Lower leg skin (tissue), 4 donors: ENCODE measurements at regions not wholly inside any gene's neighbourhood (a gene's known extent, or its start where the extent isn't known, plus 50 kb on each side); places are given as distances from the start of the nearest gene placed in this dataset.
"Not testable (repeated sequence)": the region's sequence is repeated elsewhere in the genome, so short reads cannot be mapped to it uniquely, and the experiment has no call there.

ENCODE experiments used
- DNase-seq, 2 donors: peaks; one replicate each; pipeline ENCODE4 v3.0.0-alpha.2; 2019; ENCODE audit warnings: low spot score in 2 of 2
- H3K4me3 ChIP-seq: fragments of 200-600 bp; sonication (generic); 2 replicates; pipeline ENCODE4 v1.5.1; 2017; ENCODE audit warnings: mild to moderate bottlenecking, low read depth; ENCODE audit not compliant: poor library complexity, severe bottlenecking
- POLR2A ChIP-seq, 2 donors: fragments of 450-650 bp; IDR thresholded peaks; one replicate each; pipeline ENCODE4 v1.6.1; 2016 to 2017; ENCODE audit warnings: antibody characterized with exemption in 2 of 2, mild to moderate bottlenecking in 1 of 2, moderate library complexity in 1 of 2
- WGBS, 2 donors: methylation state at CpG; one replicate each; pipeline ENCODE4 v1.1.5; 2018; 5-methylcytosine and 5-hydroxymethylcytosine counted together
- intact Hi-C: fragments of 100-400 bp; cut with DNase I; formaldehyde crosslinking; loops from one replicate; pipeline ENCODE4 v1.15.0; 2023; ENCODE audit warnings: low total_unique reads
- TF ChIP-seq, protein P1 (sequence below), 3 donors: fragments of 450-650 bp; IDR thresholded peaks; one replicate each; pipeline ENCODE4 v1.5.1; 2016; ENCODE audit warnings: antibody characterized with exemption in 3 of 3, mild to moderate bottlenecking in 3 of 3, moderate library complexity in 2 of 3

DNA sequence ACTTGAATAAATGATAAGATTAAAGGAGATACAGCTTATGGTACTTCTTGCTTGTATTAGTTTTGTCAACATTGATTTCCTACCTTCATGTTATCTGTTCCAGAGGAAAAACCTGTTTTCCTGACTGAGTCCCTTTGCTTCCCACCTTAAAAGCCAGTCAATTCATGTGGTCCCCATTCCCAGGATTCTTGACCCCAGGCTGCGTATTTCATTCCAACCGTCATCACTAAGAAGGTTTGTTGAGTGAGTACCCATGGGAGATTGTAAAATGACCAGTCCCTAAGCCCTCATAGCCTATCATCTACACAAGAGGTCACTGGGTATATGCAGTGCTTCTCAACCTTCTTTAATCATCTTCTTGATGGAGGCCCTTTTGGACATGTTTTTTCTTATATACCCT is 52.2 kb downstream of the BEX3 start:
- no peak overlapping the region for H3K4me3 ChIP-seq
- TF ChIP-seq POLR2A (IDR thresholded peaks at IDR 0.05) = no peak
- TF ChIP-seq, protein P1, sequence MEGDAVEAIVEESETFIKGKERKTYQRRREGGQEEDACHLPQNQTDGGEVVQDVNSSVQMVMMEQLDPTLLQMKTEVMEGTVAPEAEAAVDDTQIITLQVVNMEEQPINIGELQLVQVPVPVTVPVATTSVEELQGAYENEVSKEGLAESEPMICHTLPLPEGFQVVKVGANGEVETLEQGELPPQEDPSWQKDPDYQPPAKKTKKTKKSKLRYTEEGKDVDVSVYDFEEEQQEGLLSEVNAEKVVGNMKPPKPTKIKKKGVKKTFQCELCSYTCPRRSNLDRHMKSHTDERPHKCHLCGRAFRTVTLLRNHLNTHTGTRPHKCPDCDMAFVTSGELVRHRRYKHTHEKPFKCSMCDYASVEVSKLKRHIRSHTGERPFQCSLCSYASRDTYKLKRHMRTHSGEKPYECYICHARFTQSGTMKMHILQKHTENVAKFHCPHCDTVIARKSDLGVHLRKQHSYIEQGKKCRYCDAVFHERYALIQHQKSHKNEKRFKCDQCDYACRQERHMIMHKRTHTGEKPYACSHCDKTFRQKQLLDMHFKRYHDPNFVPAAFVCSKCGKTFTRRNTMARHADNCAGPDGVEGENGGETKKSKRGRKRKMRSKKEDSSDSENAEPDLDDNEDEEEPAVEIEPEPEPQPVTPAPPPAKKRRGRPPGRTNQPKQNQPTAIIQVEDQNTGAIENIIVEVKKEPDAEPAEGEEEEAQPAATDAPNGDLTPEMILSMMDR (IDR thresholded peaks at IDR 0.05) = no peak
- WGBS, 2 donors = 76 to 95% methylated on average over 2 of the region's 2 CpGs
- intact Hi-C loops = no loop called here
- no peak for DNase-seq

DNA sequence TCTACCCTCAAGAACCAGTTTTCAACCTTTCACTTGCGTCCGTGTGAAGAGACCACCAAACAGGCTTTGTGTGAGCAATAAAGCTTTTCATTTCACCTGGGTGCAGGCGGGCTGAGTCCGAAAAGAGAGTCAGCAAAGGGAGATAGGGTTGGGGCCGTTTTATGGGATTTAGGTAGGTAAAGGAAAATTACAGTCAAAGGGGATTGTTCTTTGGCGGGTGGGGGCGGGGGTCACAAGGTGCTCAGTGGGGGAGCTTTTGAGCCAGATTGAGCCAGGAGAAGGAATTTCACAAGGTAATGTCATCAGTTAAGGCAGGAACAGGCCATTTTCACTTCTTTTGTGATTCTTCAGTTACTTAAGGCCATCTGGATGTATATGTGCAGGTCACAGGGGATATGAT is 52.7 kb downstream of the BEX3 start:
- H3K4me3 ChIP-seq, DNase-seq, intact Hi-C loops: not testable (repeated sequence)
- 81 to 95% methylated on average over 7 of the region's 7 CpGs for WGBS, 2 donors

DNA sequence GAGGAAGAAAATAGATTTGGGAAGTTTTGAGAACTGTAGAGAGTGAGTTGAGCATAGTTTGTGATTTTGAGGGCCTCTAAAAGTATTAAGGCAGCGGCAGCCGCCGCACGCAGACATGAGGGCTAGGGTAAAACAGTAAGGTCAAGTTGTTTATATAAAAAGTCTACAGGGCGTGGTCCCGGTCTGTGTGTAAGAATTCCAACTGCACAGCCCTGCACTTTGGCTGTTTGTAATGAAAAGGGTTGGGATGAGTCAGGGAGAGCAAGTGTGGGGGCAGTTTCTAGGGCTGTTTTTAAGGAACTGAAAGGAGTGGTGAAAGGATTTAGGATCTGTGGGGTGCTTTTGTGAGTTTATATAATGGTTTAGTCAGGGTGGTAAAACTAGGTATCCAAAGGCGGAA is 55.0 kb downstream of the BEX3 start:
- H3K4me3 ChIP-seq = no peak overlapping the region
- WGBS, 2 donors = 91 to 94% methylated on average over 6 to 7 of the region's 7 CpGs
- DNase-seq = no peak
- intact Hi-C loops = no loop called here
- no peak for TF ChIP-seq POLR2A (IDR thresholded peaks at IDR 0.05)
- TF ChIP-seq, protein P1 (IDR thresholded peaks at IDR 0.05) = no peak

DNA sequence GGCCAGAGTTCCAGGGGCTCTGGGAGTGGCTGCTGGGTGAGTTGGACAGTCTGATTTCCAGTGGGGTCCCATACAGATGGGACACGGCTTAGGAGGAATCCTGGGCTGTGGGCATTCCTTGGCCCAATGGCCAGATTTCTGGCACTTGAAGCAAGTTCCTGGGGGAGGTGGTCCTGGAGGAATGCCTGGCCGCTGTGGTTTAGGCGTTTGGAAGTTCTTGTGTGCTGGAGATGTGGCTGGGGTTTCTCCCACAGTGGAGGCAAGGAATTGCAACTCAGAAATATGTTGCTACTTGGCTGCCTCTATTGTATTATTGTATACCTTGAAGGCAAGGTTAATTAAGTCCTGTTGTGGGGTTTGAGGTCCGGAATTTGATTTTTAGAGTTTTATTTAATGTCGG is 56.5 kb downstream of the BEX3 start:
- intact Hi-C loops, DNase-seq, H3K4me3 ChIP-seq: not testable (repeated sequence)
- 83 to 91% methylated on average over 4 to 5 of the region's 5 CpGs for WGBS, 2 donors

DNA sequence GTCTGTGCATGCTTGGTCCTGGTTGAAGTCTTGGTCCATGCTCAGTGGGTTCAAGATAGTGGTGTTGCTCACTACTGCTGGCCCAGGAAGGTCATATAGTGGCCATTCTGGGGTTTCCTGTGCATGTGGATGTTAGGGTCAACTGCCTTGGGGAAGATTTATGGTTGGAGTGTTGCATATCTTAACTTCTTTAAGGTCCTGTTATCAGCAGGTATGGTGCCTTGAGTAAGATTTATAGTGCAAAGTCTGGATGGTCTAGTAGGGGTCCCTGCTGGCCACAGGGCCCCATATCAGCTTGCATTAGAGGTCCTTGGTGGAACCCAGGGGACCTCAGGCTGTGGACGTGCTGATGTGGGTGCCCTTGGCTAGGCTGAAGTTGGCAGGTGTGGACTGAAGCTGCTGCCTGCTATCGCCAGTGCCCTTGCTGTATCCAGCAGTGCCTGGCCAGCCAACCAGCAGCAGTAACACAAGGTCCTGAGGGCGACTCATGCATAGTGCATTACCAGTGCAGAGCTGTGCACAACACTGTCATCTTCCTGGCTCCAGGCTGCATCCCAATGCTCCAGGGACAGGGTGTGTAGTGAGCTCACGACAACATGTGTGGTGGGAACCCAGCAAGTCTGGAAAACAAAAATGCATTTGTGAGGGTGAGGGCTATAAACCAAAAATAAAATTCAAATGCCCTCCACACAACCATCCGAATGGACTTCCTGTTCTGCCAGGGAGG is 61.0 kb downstream of the BEX3 start:
- intact Hi-C loops = no loop called here
- H3K4me3 ChIP-seq = no peak overlapping the region
- TF ChIP-seq, protein P1 (IDR thresholded peaks at IDR 0.05) = no peak
- DNase-seq = no peak
- 56 to 70% methylated on average over 2 to 3 of the region's 5 CpGs for WGBS, 2 donors

DNA sequence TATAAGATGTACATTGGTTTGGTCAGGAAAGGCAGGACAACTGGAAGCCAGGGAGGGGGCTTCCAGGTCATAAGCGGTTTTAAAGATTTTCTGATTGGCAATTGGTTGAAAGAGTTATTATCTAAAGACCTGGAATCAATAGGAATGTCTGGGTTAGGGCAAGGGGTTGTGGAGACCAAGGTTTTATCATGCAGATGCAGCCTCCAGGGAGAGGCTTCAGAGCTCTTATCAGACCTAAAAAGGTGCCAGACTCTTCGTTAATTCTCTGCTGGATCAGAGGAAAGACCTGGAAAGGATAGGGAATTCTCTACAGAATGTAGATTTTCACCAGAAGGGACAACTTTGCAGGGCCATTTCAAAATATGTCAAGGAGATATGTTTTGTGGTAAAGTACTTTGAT is 62.8 kb downstream of the BEX3 start:
- H3K4me3 ChIP-seq = no peak overlapping the region
- 58 to 82% methylated on average over 2 of the region's 2 CpGs for WGBS, 2 donors
- intact Hi-C loops = no loop called here
- no peak for TF ChIP-seq POLR2A (IDR thresholded peaks at IDR 0.05)
- TF ChIP-seq, protein P1 (IDR thresholded peaks at IDR 0.05) = no peak
- DNase-seq = no peak

DNA sequence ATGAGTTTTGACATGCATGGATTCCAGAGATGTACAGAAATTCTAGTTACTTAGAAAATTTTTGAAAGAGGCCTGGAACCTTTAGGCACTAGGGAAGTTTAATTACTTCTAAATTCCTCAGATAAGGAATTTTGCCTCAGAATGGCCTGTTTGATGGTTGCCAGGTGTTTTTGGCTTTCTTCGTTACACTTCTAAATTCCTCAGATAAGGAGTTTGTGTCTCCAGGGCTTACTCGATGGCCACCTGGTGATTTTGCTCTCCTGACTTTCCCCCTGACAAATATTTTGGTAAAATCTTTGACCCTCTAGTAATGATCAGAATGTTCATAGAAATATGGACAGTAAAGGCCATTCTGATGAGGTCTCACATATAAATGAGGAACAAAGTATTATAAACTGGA is 64.3 kb downstream of the BEX3 start:
- DNase-seq = no peak
- WGBS, 2 donors = 62% methylated on average over 2 of the region's 2 CpGs
- intact Hi-C loops = no loop called here
- H3K4me3 ChIP-seq = no peak overlapping the region
- TF ChIP-seq POLR2A (IDR thresholded peaks at IDR 0.05) = no peak
- TF ChIP-seq, protein P1 (IDR thresholded peaks at IDR 0.05) = no peak
